ENCODE measurements at regions not wholly inside any gene's neighbourhood (a gene's known extent, or its start where the extent isn't known, plus 50 kb on each side); places are given as distances from the start of the nearest gene placed in this dataset.

GRCh38 chr3:59601486-59601885, 551.7 kb upstream of the CFAP20DC start:
- TF ChIP-seq EZH2 (IDR thresholded peaks at IDR 0.05; ENCODE audit: borderline replicate concordance, low read depth, low read length, poor library complexity, severe bottlenecking), result no peak
- TF ChIP-seq, protein P1, sequence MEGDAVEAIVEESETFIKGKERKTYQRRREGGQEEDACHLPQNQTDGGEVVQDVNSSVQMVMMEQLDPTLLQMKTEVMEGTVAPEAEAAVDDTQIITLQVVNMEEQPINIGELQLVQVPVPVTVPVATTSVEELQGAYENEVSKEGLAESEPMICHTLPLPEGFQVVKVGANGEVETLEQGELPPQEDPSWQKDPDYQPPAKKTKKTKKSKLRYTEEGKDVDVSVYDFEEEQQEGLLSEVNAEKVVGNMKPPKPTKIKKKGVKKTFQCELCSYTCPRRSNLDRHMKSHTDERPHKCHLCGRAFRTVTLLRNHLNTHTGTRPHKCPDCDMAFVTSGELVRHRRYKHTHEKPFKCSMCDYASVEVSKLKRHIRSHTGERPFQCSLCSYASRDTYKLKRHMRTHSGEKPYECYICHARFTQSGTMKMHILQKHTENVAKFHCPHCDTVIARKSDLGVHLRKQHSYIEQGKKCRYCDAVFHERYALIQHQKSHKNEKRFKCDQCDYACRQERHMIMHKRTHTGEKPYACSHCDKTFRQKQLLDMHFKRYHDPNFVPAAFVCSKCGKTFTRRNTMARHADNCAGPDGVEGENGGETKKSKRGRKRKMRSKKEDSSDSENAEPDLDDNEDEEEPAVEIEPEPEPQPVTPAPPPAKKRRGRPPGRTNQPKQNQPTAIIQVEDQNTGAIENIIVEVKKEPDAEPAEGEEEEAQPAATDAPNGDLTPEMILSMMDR (conservative IDR thresholded peaks at IDR 0.05; ENCODE audit: low read depth, low read length), result no peak
